H9 (cell line): ENCODE measurements at regions not wholly inside any gene's neighbourhood (a gene's known extent, or its start where the extent isn't known, plus 50 kb on each side); places are given as distances from the start of the nearest gene placed in this dataset.

ENCODE experiments used
- DNase-seq: peaks from one replicate; pipeline ENCODE4 v3.0.0-alpha.2; 2017
- H2AFZ ChIP-seq: one replicate; pipeline ENCODE4 v1.6.1; 2013; ENCODE audit warnings: mild to moderate bottlenecking, low read length, control low read depth, moderate library complexity
- H2AK5ac ChIP-seq: 2 replicates; pipeline ENCODE4 v1.6.1; 2013; ENCODE audit warnings: low read length, control low read depth, mixed read lengths; ENCODE audit not compliant: insufficient read length
- H2BK120ac ChIP-seq: one replicate; pipeline ENCODE4 v1.6.1; 2013; ENCODE audit warnings: low read depth, mild to moderate bottlenecking, low read length, control low read depth, inconsistent platforms; ENCODE audit not compliant: poor library complexity, severe bottlenecking
- H2BK12ac ChIP-seq: 2 replicates; pipeline ENCODE4 v1.6.1; 2013; ENCODE audit warnings: low read length, control low read depth, mixed read lengths, low read depth; ENCODE audit not compliant: insufficient read length
- H2BK15ac ChIP-seq: 2 replicates; pipeline ENCODE4 v1.6.1; 2013; ENCODE audit warnings: low read depth, low read length, control low read depth
- H2BK20ac ChIP-seq: one replicate; pipeline ENCODE4 v1.6.1; 2013; ENCODE audit warnings: low read depth, mild to moderate bottlenecking, low read length, control low read depth, inconsistent platforms; ENCODE audit not compliant: poor library complexity, severe bottlenecking
- H2BK5ac ChIP-seq: 2 replicates; pipeline ENCODE4 v1.6.1; 2013; ENCODE audit warnings: low read length, control low read depth, mixed read lengths; ENCODE audit not compliant: insufficient read length
- H3K14ac ChIP-seq: 2 replicates; pipeline ENCODE4 v1.6.1; 2013; ENCODE audit warnings: low read length, control low read depth; ENCODE audit not compliant: insufficient read depth
- H3K18ac ChIP-seq: 2 replicates; pipeline ENCODE4 v1.6.1; 2013; ENCODE audit warnings: low read depth, mild to moderate bottlenecking, mixed read lengths, low read length, control low read depth; ENCODE audit not compliant: insufficient read length
- H3K23ac ChIP-seq: 2 replicates; pipeline ENCODE4 v1.6.1; 2013; ENCODE audit warnings: low read length, control low read depth, mixed read lengths, low read depth; ENCODE audit not compliant: insufficient read length
- H3K23me2 ChIP-seq: 2 replicates; pipeline ENCODE4 v1.6.1; 2013; ENCODE audit warnings: low read depth, mild to moderate bottlenecking, mixed read lengths, low read length, control low read depth; ENCODE audit not compliant: insufficient read length, poor library complexity, severe bottlenecking
- H3K27ac ChIP-seq: 2 replicates; pipeline ENCODE4 v1.5.1; 2013; ENCODE audit warnings: low read length, control low read depth, mixed read lengths, low read depth; ENCODE audit not compliant: insufficient read length
- H3K27me3 ChIP-seq: 2 replicates; pipeline ENCODE4 v1.6.1; 2013; ENCODE audit warnings: low read length, control low read depth, inconsistent platforms; ENCODE audit not compliant: insufficient read depth
- H3K4ac ChIP-seq: 2 replicates; pipeline ENCODE4 v1.6.1; 2013; ENCODE audit warnings: low read depth, mild to moderate bottlenecking, control low read depth, inconsistent platforms, low read length, moderate library complexity
- H3K4me1 ChIP-seq: 2 replicates; pipeline ENCODE4 v1.6.1; 2013; ENCODE audit warnings: low read length, control low read depth, inconsistent platforms; ENCODE audit not compliant: insufficient read depth
- H3K4me2 ChIP-seq: 2 replicates; pipeline ENCODE4 v1.6.1; 2013; ENCODE audit warnings: low read length, control low read depth, mixed read lengths; ENCODE audit not compliant: insufficient read length, insufficient read depth
- H3K56ac ChIP-seq: 2 replicates; pipeline ENCODE4 v1.6.1; 2013; ENCODE audit warnings: low read depth, mild to moderate bottlenecking, mixed read lengths, low read length, control low read depth; ENCODE audit not compliant: insufficient read length
- H3K79me1 ChIP-seq: 2 replicates; pipeline ENCODE4 v1.6.1; 2013; ENCODE audit warnings: low read depth, mild to moderate bottlenecking, moderate library complexity, low read length, control low read depth, inconsistent platforms; ENCODE audit not compliant: insufficient read depth, poor library complexity, severe bottlenecking
- H3K79me2 ChIP-seq: 2 replicates; pipeline ENCODE4 v1.6.1; 2013; ENCODE audit warnings: low read length, control low read depth, inconsistent platforms; ENCODE audit not compliant: insufficient read depth
- H3K9ac ChIP-seq: 2 replicates; pipeline ENCODE4 v1.6.1; 2013; ENCODE audit warnings: low read length, control low read depth, mixed read lengths; ENCODE audit not compliant: insufficient read length; ENCODE audit errors: extremely low read depth
- H3K9me3 ChIP-seq: one replicate; pipeline ENCODE4 v1.6.1; 2013; ENCODE audit warnings: low read depth, low read length, inconsistent platforms; ENCODE audit not compliant: control insufficient read depth
- H3T11ph ChIP-seq: one replicate; pipeline ENCODE4 v1.6.1; 2013; ENCODE audit warnings: mild to moderate bottlenecking, low read length, control low read depth, inconsistent platforms
- H4K20me1 ChIP-seq: one replicate; pipeline ENCODE4 v1.6.1; 2013; ENCODE audit not compliant: control insufficient read depth, insufficient read length, insufficient read depth
- H4K5ac ChIP-seq: 2 replicates; pipeline ENCODE4 v1.6.1; 2013; ENCODE audit warnings: low read depth, mild to moderate bottlenecking, mixed read lengths, low read length, control low read depth; ENCODE audit not compliant: insufficient read length
- H4K8ac ChIP-seq: replicated peaks from 2 replicates; pipeline ENCODE4 v1.6.1; 2013; ENCODE audit warnings: low read length, control low read depth, mixed read lengths, low read depth; ENCODE audit not compliant: insufficient read length
- H4K91ac ChIP-seq: 2 replicates; pipeline ENCODE4 v1.6.1; 2013; ENCODE audit warnings: low read depth, mild to moderate bottlenecking, moderate library complexity, mixed read lengths, low read length, control low read depth; ENCODE audit not compliant: insufficient read length
- H3K27ac Mint-ChIP-seq, 3 experiments: 2 replicates in 2 of 3; 3 replicates in 1 of 3; pipeline ENCODE4 v1.8.0; 2020 to 2021; ENCODE audit warnings: mixed read lengths in 3 of 3, mild to moderate bottlenecking in 1 of 3, moderate library complexity in 1 of 3
- H3K27me3 Mint-ChIP-seq: 2 replicates; pipeline ENCODE4 v1.8.0; 2021; ENCODE audit warnings: low read depth, mild to moderate bottlenecking, moderate library complexity, mixed read lengths
- H3K36me3 Mint-ChIP-seq, 3 experiments: 2 replicates in 2 of 3; 3 replicates in 1 of 3; pipeline ENCODE4 v1.8.0; 2020 to 2021; ENCODE audit warnings: low read depth in 3 of 3, mixed read lengths in 3 of 3; ENCODE audit not compliant: insufficient read depth in 1 of 3
- H3K4me1 Mint-ChIP-seq, 2 experiments: 2 replicates each; pipeline ENCODE4 v1.8.0; 2020; ENCODE audit warnings: mixed read lengths in 2 of 2
- H3K4me3 Mint-ChIP-seq, 2 experiments: 2 replicates in 1 of 2; 3 replicates in 1 of 2; pipeline ENCODE4 v1.8.0; 2020 to 2021; ENCODE audit warnings: mild to moderate bottlenecking in 2 of 2, mixed read lengths in 2 of 2, moderate library complexity in 1 of 2
- H3K9me3 Mint-ChIP-seq, 2 experiments: 2 replicates in 1 of 2; 3 replicates in 1 of 2; pipeline ENCODE4 v1.8.0; 2020; ENCODE audit warnings: mild to moderate bottlenecking in 2 of 2, mixed read lengths in 2 of 2, moderate library complexity in 1 of 2
- WGBS: extraction: QIAGEN DNeasy Blood & Tissue Kit; methylation state at CpG from one replicate; pipeline ENCODE4 v1.1.7; 2013; ENCODE audit warnings: missing lambda C conversion rate, low lambda C conversion rate, mixed read lengths; ENCODE audit not compliant: insufficient read length; ENCODE audit errors: extremely low coverage; 5-methylcytosine and 5-hydroxymethylcytosine counted together
- TF ChIP-seq, protein P1 (sequence below): fragments of 200-600 bp; sonication (generic); conservative IDR thresholded peaks from 3 replicates; pipeline ENCODE4 v1.8.0; 2021; ENCODE audit warnings: antibody characterized with exemption, mild to moderate bottlenecking

DNA sequence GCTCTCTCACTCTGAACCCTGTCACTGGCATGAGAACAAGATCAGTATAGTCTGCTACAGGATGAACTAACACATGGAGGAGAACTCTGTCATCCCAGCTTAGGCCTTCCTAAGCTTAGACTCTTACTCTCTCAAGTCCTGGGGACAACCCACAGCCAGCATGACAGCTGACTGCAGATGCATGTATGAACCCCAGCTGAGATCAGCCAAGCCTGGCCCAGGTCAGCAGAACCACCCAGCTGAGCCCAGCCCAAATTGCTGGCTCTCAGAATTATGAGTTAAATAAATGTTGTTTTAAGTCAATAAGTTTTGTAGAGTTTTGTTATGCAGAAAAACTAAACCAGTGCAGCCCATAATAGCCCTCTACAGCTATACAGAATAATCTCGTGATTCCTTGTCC lies 287.3 kb downstream of the TNS1 start:
- no peak overlapping the region for H3T11ph ChIP-seq
- H3K36me3 Mint-ChIP-seq: no peaks in the 10 kb centered on the region
- peaks cover 13% of the 10 kb centered on the region for H3K27me3 Mint-ChIP-seq
- no peak overlapping the region for H3K56ac ChIP-seq
- no CpG with 5 or more reads among the region's 1 CpG for WGBS
- no peak overlapping the region for H2AK5ac ChIP-seq
- TF ChIP-seq, protein P1, sequence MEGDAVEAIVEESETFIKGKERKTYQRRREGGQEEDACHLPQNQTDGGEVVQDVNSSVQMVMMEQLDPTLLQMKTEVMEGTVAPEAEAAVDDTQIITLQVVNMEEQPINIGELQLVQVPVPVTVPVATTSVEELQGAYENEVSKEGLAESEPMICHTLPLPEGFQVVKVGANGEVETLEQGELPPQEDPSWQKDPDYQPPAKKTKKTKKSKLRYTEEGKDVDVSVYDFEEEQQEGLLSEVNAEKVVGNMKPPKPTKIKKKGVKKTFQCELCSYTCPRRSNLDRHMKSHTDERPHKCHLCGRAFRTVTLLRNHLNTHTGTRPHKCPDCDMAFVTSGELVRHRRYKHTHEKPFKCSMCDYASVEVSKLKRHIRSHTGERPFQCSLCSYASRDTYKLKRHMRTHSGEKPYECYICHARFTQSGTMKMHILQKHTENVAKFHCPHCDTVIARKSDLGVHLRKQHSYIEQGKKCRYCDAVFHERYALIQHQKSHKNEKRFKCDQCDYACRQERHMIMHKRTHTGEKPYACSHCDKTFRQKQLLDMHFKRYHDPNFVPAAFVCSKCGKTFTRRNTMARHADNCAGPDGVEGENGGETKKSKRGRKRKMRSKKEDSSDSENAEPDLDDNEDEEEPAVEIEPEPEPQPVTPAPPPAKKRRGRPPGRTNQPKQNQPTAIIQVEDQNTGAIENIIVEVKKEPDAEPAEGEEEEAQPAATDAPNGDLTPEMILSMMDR: no peak
- no peak overlapping the region for H2BK120ac ChIP-seq
- H3K14ac ChIP-seq: no peak overlapping the region
- no peak overlapping the region for H3K4ac ChIP-seq
- no peak overlapping the region for H2BK20ac ChIP-seq
- no peaks in the 10 kb centered on the region for H3K9me3 ChIP-seq
- H4K8ac ChIP-seq: no peak overlapping the region
- no peak overlapping the region for H2BK12ac ChIP-seq
- no peaks in the 10 kb centered on the region for H3K9me3 Mint-ChIP-seq
- H3K23ac ChIP-seq: no peak overlapping the region
- no peak overlapping the region for H2BK5ac ChIP-seq
- H3K27me3 ChIP-seq: no peaks in the 10 kb centered on the region
- H3K27ac ChIP-seq: no peak overlapping the region
- H3K4me2 ChIP-seq: no peak overlapping the region
- H4K20me1 ChIP-seq: no peaks in the 10 kb centered on the region
- no peak overlapping the region for H4K5ac ChIP-seq
- H3K23me2 ChIP-seq: no peaks in the 10 kb centered on the region
- H3K9ac ChIP-seq: no peak overlapping the region
- peaks cover 16 to 18% of the 10 kb centered on the region in 2 experiments for H3K4me1 Mint-ChIP-seq
- H3K4me1 ChIP-seq: no peaks in the 10 kb centered on the region
- H4K91ac ChIP-seq: no peak overlapping the region
- H2AFZ ChIP-seq: no peak overlapping the region
- no peak overlapping the region for H3K18ac ChIP-seq
- no peaks in the 10 kb centered on the region for H3K79me1 ChIP-seq
- H3K4me3 Mint-ChIP-seq: no peak overlapping the region
- no peak overlapping the region for H2BK15ac ChIP-seq
- no peak for DNase-seq
- H3K27ac Mint-ChIP-seq: no peak overlapping the region
- H3K79me2 ChIP-seq: no peaks in the 10 kb centered on the region
